Esophagus (tissue), 2 donors: ENCODE measurements at regions not wholly inside any gene's neighbourhood (a gene's known extent, or its start where the extent isn't known, plus 50 kb on each side); places are given as distances from the start of the nearest gene placed in this dataset.

ENCODE experiments used
- H3K27ac ChIP-seq, 2 donors: one replicate each; pipeline ENCODE4 v1.5.1; 2013; ENCODE audit warnings: low read depth in 2 of 2, mild to moderate bottlenecking in 2 of 2, inconsistent platforms in 1 of 2, low read length in 1 of 2, moderate library complexity in 1 of 2
- H3K27me3 ChIP-seq, 2 donors: one replicate each; pipeline ENCODE4 v1.6.1; 2013; ENCODE audit warnings: low read length in 2 of 2, control low read depth in 1 of 2, mild to moderate bottlenecking in 1 of 2; ENCODE audit not compliant: insufficient read depth in 2 of 2, control insufficient read depth in 1 of 2
- H3K36me3 ChIP-seq, 2 donors: one replicate each; pipeline ENCODE4 v1.6.1; 2013; ENCODE audit warnings: low read length in 1 of 2; ENCODE audit not compliant: control insufficient read depth in 2 of 2, insufficient read depth in 2 of 2
- H3K4me1 ChIP-seq, 2 donors: one replicate each; pipeline ENCODE4 v1.6.1; 2013; ENCODE audit warnings: low read length in 1 of 2; ENCODE audit not compliant: control insufficient read depth in 2 of 2, insufficient read depth in 2 of 2
- H3K4me3 ChIP-seq, 2 donors: one replicate each; pipeline ENCODE4 v1.5.1; 2013; ENCODE audit warnings: low read length in 2 of 2, mild to moderate bottlenecking in 2 of 2, low read depth in 1 of 2, moderate library complexity in 1 of 2
- H3K9me3 ChIP-seq, 2 donors: one replicate each; pipeline ENCODE4 v1.6.1; 2013; ENCODE audit warnings: mild to moderate bottlenecking in 2 of 2, low read depth in 1 of 2, low read length in 1 of 2, moderate library complexity in 1 of 2; ENCODE audit not compliant: control insufficient read depth in 2 of 2, insufficient read depth in 1 of 2
- WGBS, 2 donors: extraction: QIAGEN DNeasy Blood & Tissue Kit; methylation state at CpG; one replicate each; pipeline ENCODE4 v1.1.7; 2013; 5-methylcytosine and 5-hydroxymethylcytosine counted together
- donor health status: healthy with polysubstance abuse.
- donor health status: Bipolar disorder and iron deficiency.

DNA sequence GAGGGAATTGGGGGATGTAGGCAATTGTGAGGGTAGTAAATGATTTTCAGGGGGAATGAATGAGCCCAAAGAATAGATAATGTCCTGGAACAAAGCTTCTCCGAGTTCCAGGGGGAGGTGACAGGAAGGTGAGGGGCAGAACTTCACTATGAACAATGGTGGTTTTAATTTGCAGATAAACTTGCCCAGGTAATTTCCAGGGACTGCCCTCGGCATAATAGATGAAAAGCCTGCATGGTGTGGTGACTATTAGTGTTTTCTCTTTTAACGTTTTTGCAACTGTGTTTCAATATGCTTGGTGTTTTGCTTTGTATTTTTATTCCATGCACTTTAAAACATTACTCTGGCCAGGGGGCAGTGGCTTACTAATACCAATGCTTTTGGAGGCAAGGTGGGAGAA lies 325.2 kb upstream of the RGS6 start:
- Histone ChIP-seq H3K36me3 (no peaks in the 10 kb centered on the region), H3K27me3 (no peaks in the 10 kb centered on the region), H3K27ac (no peak overlapping the region), H3K4me3 (no peak overlapping the region), H3K4me1 (peaks cover 0 to 8% of the 10 kb centered on the region in 2 donors), H3K9me3 (no peaks in the 10 kb centered on the region)
- 65 to 70% methylated on average over 3 of the region's 3 CpGs for WGBS, 2 donors

DNA sequence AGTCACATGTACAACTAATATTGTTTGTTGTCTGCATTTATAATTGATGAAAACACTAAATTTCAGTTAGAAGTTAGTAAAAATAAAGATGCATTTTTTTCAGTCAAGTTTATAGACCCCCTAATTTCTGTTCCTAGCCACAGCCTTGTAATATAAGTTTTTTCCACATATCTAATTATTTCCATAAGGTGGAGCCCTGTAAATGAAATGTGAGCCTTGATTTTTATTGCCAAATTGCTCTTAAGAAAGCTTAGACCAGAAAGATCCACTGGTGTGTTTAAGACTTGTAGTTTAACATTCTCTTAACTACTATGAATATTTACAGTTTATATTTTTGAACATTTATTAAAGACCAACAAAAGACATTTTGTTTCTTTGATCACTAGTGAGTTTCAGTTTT lies 322.1 kb upstream of the RGS6 start:
- Histone ChIP-seq H3K27me3 (no peaks in the 10 kb centered on the region), H3K9me3 (no peaks in the 10 kb centered on the region), H3K27ac (no peak overlapping the region), H3K36me3 (no peaks in the 10 kb centered on the region), H3K4me1 (peaks cover 0 to 8% of the 10 kb centered on the region in 2 donors), H3K4me3 (no peak overlapping the region)

DNA sequence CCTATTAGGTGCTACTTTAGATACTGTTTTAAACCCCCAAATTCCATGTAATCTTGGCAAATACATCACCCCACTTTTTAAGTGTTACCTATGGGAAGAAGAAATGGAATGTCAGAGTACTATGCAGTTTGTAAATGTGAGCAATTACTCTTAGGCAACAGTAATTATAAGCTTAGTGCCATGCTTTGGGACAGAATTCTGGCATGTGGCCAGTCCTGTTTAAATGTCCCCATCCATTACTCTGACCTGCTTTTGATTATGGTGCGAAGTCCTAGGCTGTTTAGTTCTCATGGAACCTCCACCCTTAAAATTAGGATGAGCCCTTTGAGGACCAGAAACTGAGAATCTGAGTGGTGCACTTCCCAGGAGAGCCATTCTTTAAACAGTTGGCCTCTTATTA lies 321.4 kb upstream of the RGS6 start:
- 71 to 85% methylated on average over 1 of the region's 1 CpG for WGBS, 2 donors
- no peaks in the 10 kb centered on the region for H3K27me3 ChIP-seq
- H3K36me3 ChIP-seq = no peaks in the 10 kb centered on the region
- H3K4me3 ChIP-seq = no peak overlapping the region
- H3K4me1 ChIP-seq = peaks cover 0 to 8% of the 10 kb centered on the region in 2 donors
- no peak overlapping the region for H3K27ac ChIP-seq
- no peaks in the 10 kb centered on the region for H3K9me3 ChIP-seq

DNA sequence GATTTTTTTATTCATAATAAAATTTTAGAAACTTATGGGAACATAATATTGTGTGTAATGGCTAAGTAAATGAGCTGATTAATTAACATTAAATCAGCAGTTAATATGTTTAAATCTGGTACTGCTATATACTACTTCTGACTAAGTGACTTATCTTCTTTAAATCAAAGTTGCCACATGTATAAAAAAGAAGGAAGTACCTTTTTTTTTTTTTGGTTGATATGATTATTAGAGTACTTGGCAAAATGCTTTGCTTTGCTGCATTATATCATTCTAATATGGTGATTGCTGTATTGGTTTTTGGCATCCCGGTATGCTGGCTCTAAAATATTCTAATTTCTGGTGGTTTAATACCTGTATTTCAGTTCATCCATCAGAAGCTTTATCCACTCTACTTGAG lies 319.1 kb upstream of the RGS6 start:
- WGBS, 2 donors = 92 to 100% methylated on average over 1 of the region's 1 CpG
- Histone ChIP-seq H3K4me3 (no peak overlapping the region), H3K4me1 (no peaks in the 10 kb centered on the region), H3K9me3 (no peaks in the 10 kb centered on the region), H3K27me3 (no peaks in the 10 kb centered on the region), H3K27ac (no peak overlapping the region), H3K36me3 (peaks cover 0 to 2% of the 10 kb centered on the region in 2 donors)

DNA sequence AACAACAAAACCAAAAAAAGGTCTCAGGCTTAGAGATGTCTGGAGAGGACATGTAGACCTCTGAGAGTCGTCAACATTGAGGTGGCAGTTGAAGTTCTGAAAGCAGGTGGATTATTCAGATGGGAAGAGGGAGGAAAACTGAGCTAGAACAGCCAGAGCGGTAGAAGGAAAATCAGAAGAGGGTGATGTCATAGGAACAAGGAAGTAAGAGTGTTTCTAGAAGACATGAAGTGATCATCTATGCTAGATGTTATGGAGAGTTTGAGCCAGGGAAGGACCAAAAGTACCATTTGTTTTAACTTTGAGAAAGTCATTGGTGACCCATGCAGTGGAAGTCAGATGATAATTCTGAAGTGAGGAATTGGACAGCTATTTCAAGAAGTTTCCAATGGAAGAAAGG lies 316.2 kb upstream of the RGS6 start:
- peaks cover 0 to 2% of the 10 kb centered on the region in 2 donors for H3K36me3 ChIP-seq
- no peak overlapping the region for H3K4me3 ChIP-seq
- no peak overlapping the region for H3K27ac ChIP-seq
- no peaks in the 10 kb centered on the region for H3K9me3 ChIP-seq
- no peaks in the 10 kb centered on the region for H3K27me3 ChIP-seq
- H3K4me1 ChIP-seq = no peaks in the 10 kb centered on the region
- 91 to 96% methylated on average over 2 of the region's 2 CpGs for WGBS, 2 donors

DNA sequence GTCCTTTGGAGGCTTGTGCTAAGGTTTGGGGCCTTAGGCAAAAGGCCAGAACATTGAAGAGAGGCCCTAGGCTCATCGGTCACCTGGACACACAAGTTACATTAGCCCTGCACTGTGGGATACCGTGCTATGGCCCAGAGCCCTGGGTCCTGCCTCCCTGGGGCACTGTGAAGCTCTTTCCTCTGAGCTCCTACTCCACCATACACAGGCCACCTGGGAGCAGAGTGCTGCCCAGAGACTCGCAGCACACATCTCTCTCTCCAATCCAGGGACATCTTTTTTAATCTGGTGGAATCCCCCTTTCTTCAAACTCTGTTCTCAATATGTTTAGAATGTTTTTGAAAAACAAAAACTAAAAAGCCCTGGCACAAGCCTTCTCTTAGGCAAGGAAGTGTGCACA lies 314.2 kb upstream of the RGS6 start:
- H3K4me1 ChIP-seq = no peaks in the 10 kb centered on the region
- 89 to 95% methylated on average over 3 of the region's 3 CpGs for WGBS, 2 donors
- H3K4me3 ChIP-seq = no peak overlapping the region
- H3K27me3 ChIP-seq = no peaks in the 10 kb centered on the region
- H3K9me3 ChIP-seq = no peaks in the 10 kb centered on the region
- H3K27ac ChIP-seq = no peak overlapping the region
- peaks cover 0 to 2% of the 10 kb centered on the region in 2 donors for H3K36me3 ChIP-seq

DNA sequence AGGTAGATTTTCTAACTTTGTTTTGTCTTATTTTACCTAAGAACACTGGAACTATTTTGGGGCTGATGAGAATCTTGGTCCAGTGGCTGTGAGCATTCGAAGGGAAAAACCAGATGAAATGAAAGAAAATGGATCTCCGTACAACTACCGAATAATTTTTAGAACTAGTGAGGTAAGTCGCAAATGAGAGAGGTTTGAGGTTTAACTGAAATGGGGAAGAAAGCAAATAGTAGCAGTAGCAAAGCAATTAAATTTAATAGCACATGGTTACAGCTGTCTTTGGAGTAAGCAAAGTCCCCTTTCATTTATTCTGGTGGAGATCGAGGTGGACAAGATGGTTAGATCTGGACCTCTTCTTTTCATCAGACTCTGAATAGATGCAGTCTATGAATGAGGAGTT lies 313.5 kb upstream of the RGS6 start:
- H3K4me3 ChIP-seq = no peak overlapping the region
- 97% methylated on average over 5 of the region's 5 CpGs for WGBS, 2 donors
- no peak overlapping the region for H3K27ac ChIP-seq
- no peaks in the 10 kb centered on the region for H3K4me1 ChIP-seq
- peaks cover 0 to 2% of the 10 kb centered on the region in 2 donors for H3K36me3 ChIP-seq
- H3K27me3 ChIP-seq = no peaks in the 10 kb centered on the region
- H3K9me3 ChIP-seq = no peaks in the 10 kb centered on the region

DNA sequence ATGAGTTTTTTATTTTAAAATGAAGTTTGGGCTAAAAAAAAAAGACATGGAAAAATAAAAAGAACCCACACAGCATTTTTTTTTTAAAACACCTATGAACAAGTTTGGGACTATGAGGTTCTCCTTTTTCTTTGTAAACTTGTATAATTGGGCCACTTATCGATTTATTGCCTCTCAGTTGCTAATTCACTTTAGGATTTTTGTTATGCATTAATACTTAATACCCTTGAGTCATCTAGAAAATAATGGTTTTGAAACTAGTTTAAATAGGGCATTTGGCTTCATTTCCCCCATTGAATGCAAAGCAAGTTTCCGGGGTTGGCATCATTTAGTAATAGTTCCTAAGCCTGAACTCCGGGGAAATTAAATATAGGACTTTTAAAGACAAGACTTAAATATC lies 312.8 kb upstream of the RGS6 start:
- 80 to 90% methylated on average over 3 of the region's 3 CpGs for WGBS, 2 donors

DNA sequence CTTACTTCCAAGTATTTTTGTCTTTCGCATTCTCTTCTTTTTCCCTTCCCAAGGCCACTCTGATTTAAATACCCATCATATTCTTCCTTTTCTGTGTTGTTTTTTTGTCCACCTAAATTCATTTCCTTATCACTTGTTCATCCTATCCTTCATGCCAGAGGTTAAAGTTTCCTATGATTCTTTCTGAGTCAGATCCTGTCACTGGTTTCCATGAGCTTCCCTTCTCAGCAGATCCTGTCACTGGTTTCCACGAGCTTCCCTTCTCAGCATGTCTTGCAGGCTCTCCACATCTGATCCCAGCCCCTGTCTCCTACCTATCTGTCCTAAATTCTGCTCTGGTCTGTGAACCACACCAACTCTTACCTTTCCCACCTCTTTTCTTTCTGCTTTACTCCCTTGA lies 311.8 kb upstream of the RGS6 start:
- Histone ChIP-seq H3K4me1 (no peaks in the 10 kb centered on the region), H3K27me3 (no peaks in the 10 kb centered on the region), H3K9me3 (no peaks in the 10 kb centered on the region), H3K36me3 (peaks cover 0 to 5% of the 10 kb centered on the region in 2 donors), H3K4me3 (no peak overlapping the region), H3K27ac (no peak overlapping the region)
- WGBS, 2 donors = 89 to 93% methylated on average over 2 of the region's 2 CpGs

More for the DNA sequence above, 312.8 kb upstream of the RGS6 start:
- Histone ChIP-seq H3K4me3 (no peak overlapping the region), H3K36me3 (peaks cover 0 to 5% of the 10 kb centered on the region in 2 donors), H3K9me3 (no peaks in the 10 kb centered on the region), H3K27ac (no peak overlapping the region), H3K27me3 (no peaks in the 10 kb centered on the region), H3K4me1 (no peaks in the 10 kb centered on the region)

DNA sequence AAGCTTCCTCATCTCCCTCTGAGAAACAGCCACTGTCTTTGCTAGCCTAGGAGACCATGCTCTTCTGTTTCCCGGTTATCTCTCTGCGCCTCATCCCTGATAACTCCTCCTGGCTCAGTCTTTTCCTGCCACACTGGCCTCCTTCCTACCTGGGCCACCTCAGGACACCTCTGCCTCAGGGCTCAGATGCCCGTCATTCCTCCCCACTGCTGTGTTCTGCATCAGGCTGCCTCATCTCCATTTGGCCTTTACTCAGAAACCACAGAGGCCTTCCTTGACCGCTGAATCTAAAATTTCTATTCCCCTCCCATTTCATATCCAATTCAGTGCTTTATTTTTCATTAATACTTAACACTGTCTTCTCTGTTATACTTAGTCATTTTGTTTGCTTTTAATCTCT lies 311.0 kb upstream of the RGS6 start:
- Histone ChIP-seq H3K36me3 (peaks cover 0 to 5% of the 10 kb centered on the region in 2 donors), H3K9me3 (no peaks in the 10 kb centered on the region), H3K4me1 (no peaks in the 10 kb centered on the region), H3K27ac (no peak overlapping the region), H3K27me3 (no peaks in the 10 kb centered on the region), H3K4me3 (no peak overlapping the region)
- WGBS, 2 donors = 92 to 96% methylated on average over 4 of the region's 4 CpGs
